GM20000 (cell line): ENCODE measurements at regions not wholly inside any gene's neighbourhood (a gene's known extent, or its start where the extent isn't known, plus 50 kb on each side); places are given as distances from the start of the nearest gene placed in this dataset.

Experiments
- DNase-seq: peaks from one replicate; pipeline ENCODE4 v3.0.0; 2012; ENCODE audit warnings: low spot score
- TF ChIP-seq, protein P1 (sequence below): IDR thresholded peaks from 2 replicates; pipeline ENCODE4 v1.5.1; 2012; ENCODE audit warnings: mild to moderate bottlenecking, control low read depth; ENCODE audit errors: extremely low read depth, missing control alignments

DNA sequence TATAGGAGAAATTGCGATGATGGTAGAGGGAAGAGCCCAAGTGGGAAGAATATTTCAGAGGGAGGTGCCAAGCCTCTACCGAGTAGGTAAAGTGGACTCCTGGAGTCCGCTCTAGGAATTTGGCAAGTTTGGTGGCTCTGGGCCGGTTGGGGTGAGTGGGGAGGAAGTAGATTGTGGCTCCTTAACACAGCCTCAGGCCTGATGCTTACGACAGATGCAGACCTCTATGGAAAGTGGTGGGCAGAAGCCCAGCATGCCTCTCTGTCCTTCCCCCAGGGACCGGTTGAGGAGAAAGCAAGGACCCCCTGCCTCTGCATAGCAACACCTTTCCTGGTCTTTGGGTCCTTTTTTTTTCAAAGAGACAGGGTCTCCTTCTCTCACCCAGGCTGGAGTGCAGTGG lies 55.9 kb upstream of the SIAH1 start:
- TF ChIP-seq, protein P1, sequence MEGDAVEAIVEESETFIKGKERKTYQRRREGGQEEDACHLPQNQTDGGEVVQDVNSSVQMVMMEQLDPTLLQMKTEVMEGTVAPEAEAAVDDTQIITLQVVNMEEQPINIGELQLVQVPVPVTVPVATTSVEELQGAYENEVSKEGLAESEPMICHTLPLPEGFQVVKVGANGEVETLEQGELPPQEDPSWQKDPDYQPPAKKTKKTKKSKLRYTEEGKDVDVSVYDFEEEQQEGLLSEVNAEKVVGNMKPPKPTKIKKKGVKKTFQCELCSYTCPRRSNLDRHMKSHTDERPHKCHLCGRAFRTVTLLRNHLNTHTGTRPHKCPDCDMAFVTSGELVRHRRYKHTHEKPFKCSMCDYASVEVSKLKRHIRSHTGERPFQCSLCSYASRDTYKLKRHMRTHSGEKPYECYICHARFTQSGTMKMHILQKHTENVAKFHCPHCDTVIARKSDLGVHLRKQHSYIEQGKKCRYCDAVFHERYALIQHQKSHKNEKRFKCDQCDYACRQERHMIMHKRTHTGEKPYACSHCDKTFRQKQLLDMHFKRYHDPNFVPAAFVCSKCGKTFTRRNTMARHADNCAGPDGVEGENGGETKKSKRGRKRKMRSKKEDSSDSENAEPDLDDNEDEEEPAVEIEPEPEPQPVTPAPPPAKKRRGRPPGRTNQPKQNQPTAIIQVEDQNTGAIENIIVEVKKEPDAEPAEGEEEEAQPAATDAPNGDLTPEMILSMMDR = no peak
- DNase-seq = no peak

DNA sequence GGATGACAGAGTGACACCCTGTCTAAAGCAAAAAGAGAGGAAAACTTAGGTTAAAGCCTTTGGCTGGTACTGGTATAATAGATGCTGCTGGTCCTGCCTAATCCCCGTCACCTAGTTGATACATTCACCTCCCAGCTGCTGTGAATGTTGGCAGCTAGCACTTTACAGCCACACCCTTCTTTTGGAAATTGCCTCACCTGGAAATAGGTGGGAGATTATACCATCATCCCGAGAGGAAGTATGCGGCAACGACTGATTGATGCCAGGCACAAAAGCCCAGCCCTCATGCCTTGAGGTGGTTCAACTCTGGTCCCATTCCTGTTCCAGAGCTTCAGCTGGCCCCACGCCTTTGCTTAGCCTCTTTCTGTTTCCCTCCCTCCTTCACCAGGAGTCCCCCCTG lies 53.2 kb upstream of the SIAH1 start:
- TF ChIP-seq, protein P1 = no peak
- no peak for DNase-seq

DNA sequence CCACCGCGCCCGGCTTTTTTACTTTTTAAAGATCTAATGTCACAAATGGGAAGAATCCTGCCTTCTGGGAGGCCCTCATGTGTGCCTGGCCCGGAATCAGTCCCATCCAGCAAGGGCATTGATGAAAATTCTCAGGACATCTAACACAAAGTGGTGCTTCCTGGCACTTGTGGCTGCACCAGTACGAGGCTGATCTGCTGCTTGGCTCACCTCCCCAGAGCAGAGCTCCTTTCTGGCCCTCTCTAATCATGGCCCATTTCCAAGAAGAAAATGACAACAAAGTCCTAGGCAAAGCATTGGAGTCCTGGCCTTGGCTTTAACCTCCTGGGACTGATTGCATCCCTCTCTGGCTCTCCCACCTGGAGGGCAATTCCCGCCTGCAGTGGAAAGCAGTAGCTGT lies 50.7 kb upstream of the SIAH1 start:
- no peak for DNase-seq
- TF ChIP-seq, protein P1 = no peak

DNA sequence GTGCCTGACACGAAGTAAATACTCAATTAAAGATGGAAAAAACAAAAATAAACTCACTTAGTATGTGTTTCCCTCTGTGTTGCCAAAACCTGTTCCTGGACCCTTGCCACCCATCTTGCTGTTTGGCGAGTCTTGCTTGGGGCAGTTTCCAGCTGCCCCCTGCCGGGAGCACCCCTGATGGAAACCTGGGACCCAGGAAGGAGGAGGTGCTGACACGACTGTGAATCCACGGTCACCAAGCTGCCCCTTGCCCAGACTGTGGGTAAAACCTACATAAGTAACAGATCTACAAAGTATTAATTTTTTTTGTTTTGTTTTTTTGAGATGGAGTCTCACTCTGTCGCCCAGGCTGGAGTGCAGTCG lies 50.1 kb upstream of the SIAH1 start:
- TF ChIP-seq, protein P1 = no peak
- no peak for DNase-seq
